ENCODE measurements at regions not wholly inside any gene's neighbourhood (a gene's known extent, or its start where the extent isn't known, plus 50 kb on each side); places are given as distances from the start of the nearest gene placed in this dataset.
"Not testable (repeated sequence)": the region's sequence is repeated elsewhere in the genome, so short reads cannot be mapped to it uniquely, and the experiment has no call there.

GRCh38 chr5:104498281-104498680 is 935.7 kb upstream of the NUDT12 start:
- Histone ChIP-seq H3K36me3 (no peaks in the 10 kb centered on the region), H3K27me3 (no peaks in the 10 kb centered on the region), H3K4me3 (ENCODE audit: low read depth in 1 of 2, low read length in 1 of 2) (no peak overlapping the region), H3K4me1 (ENCODE audit: control insufficient read depth in 1 of 2, insufficient read depth in 1 of 2, low read depth in 1 of 2, low read length in 1 of 2) (no peaks in the 10 kb centered on the region), H3K27ac (no peak overlapping the region), H3K9me3 (no peaks in the 10 kb centered on the region)
- TF ChIP-seq, protein P1, sequence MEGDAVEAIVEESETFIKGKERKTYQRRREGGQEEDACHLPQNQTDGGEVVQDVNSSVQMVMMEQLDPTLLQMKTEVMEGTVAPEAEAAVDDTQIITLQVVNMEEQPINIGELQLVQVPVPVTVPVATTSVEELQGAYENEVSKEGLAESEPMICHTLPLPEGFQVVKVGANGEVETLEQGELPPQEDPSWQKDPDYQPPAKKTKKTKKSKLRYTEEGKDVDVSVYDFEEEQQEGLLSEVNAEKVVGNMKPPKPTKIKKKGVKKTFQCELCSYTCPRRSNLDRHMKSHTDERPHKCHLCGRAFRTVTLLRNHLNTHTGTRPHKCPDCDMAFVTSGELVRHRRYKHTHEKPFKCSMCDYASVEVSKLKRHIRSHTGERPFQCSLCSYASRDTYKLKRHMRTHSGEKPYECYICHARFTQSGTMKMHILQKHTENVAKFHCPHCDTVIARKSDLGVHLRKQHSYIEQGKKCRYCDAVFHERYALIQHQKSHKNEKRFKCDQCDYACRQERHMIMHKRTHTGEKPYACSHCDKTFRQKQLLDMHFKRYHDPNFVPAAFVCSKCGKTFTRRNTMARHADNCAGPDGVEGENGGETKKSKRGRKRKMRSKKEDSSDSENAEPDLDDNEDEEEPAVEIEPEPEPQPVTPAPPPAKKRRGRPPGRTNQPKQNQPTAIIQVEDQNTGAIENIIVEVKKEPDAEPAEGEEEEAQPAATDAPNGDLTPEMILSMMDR (IDR thresholded peaks at IDR 0.05), result no peak

DNA sequence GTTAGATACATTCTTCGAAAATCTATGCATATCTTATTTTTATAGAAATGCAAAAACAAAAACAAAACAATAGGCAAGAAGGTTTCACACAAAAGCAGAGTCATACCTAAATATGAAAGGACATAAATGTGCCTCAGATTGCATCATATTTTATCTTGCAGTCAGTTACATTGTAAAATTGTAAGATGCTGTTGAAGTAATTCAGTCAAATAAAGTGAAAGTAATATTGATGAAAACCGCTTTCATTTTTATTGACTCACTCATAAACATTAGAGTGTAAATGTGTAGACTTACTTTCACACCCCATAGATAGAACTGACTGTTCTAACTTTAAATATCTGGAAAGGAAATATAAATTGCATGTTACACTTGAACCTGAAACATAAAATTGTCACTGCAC is 931.5 kb upstream of the NUDT12 start:
- TF ChIP-seq, protein P1 (IDR thresholded peaks at IDR 0.05), result no peak
- H3K4me1 ChIP-seq (ENCODE audit: control insufficient read depth in 1 of 2, insufficient read depth in 1 of 2, low read depth in 1 of 2, low read length in 1 of 2), result no peaks in the 10 kb centered on the region
- H3K27me3 ChIP-seq, result no peaks in the 10 kb centered on the region
- H3K4me3 ChIP-seq (ENCODE audit: low read depth in 1 of 2, low read length in 1 of 2), result no peak overlapping the region
- H3K9me3 ChIP-seq, result no peaks in the 10 kb centered on the region
- no peak overlapping the region for H3K27ac ChIP-seq
- H3K36me3 ChIP-seq, result no peaks in the 10 kb centered on the region

DNA sequence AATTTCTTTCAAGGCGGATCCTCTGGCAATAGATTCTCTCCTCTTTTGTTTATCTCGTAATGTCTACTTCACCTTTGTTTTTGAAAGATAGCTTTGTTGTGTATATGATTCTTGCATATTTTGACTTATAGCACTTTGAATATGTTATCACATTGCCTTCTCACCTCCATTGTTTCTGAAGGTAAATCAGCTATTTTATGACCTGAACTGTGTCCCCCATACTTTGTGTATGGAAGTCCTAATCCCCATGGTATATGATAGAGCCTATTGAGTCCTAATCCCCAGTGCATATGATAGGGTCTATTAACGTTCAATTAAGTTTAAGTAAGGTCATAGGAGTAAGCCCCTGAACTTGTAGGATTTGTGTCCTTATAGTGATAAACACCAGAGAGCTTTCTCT is 910.2 kb upstream of the NUDT12 start:
- Histone ChIP-seq H3K4me1 (ENCODE audit: control insufficient read depth in 1 of 2, insufficient read depth in 1 of 2, low read depth in 1 of 2, low read length in 1 of 2) (no peaks in the 10 kb centered on the region), H3K27me3 (no peaks in the 10 kb centered on the region), H3K36me3 (no peaks in the 10 kb centered on the region), H3K27ac (no peak overlapping the region), H3K9me3 (no peaks in the 10 kb centered on the region), H3K4me3 (ENCODE audit: low read depth in 1 of 2, low read length in 1 of 2) (no peak overlapping the region)
- TF ChIP-seq, protein P1 (IDR thresholded peaks at IDR 0.05), result no peak

- H3K36me3 ChIP-seq, result no peaks in the 10 kb centered on the region
- no peaks in the 10 kb centered on the region for H3K4me1 ChIP-seq (ENCODE audit: control insufficient read depth in 1 of 2, insufficient read depth in 1 of 2, low read depth in 1 of 2, low read length in 1 of 2)
- no peak overlapping the region for H3K4me3 ChIP-seq (ENCODE audit: low read depth in 1 of 2, low read length in 1 of 2)
- H3K27me3 ChIP-seq, result no peaks in the 10 kb centered on the region
- TF ChIP-seq, protein P1 (IDR thresholded peaks at IDR 0.05), result no peak
- H3K27ac ChIP-seq, result no peak overlapping the region
- H3K9me3 ChIP-seq, result no peaks in the 10 kb centered on the region
These were observed 893.5 kb upstream of the NUDT12 start for GRCh38 chr5:104456122-104456521.

DNA sequence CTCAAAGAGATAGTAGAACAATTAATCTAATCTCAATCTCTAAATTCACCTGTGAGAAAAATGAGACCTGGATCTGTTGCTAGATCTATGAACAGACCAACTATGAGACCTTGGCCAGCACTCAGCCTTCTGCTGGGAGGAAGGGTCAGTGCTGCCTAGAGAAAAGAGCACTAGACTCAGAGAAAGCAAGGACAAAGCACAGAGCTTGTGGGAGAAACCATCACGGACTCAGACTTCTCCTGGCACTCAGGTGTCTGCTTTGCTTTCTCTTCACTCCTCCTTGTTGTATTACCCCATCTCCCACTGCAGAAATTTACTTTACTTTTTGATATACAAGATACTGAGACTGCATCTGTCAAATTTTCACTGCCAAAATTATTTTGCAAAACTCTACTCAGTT is 890.0 kb upstream of the NUDT12 start:
- no peaks in the 10 kb centered on the region for H3K36me3 ChIP-seq
- no peak overlapping the region for H3K27ac ChIP-seq
- TF ChIP-seq, protein P1 (IDR thresholded peaks at IDR 0.05), result no peak
- H3K9me3 ChIP-seq, result no peaks in the 10 kb centered on the region
- H3K4me3 ChIP-seq (ENCODE audit: low read depth in 1 of 2, low read length in 1 of 2), result no peak overlapping the region
- no peaks in the 10 kb centered on the region for H3K4me1 ChIP-seq (ENCODE audit: control insufficient read depth in 1 of 2, insufficient read depth in 1 of 2, low read depth in 1 of 2, low read length in 1 of 2)
- no peaks in the 10 kb centered on the region for H3K27me3 ChIP-seq

GRCh38 chr5:104451911-104452310 is 889.3 kb upstream of the NUDT12 start:
- H3K9me3 ChIP-seq; H3K27ac ChIP-seq; H3K4me3 ChIP-seq (ENCODE audit: low read depth in 1 of 2, low read length in 1 of 2); H3K4me1 ChIP-seq (ENCODE audit: control insufficient read depth in 1 of 2, insufficient read depth in 1 of 2, low read depth in 1 of 2, low read length in 1 of 2); H3K27me3 ChIP-seq; H3K36me3 ChIP-seq: not testable (repeated sequence)

Measured in neutrophil (primary cell).